Vagina (tissue), 2 donors: ENCODE measurements at regions not wholly inside any gene's neighbourhood (a gene's known extent, or its start where the extent isn't known, plus 50 kb on each side); places are given as distances from the start of the nearest gene placed in this dataset.

Experiments
- DNase-seq, 2 donors: peaks; one replicate each; pipeline ENCODE4 v3.0.0-alpha.2; 2017; ENCODE audit errors: extremely low spot score in 2 of 2
- H3K27ac ChIP-seq: fragments of 200-600 bp; sonication (generic); one replicate; pipeline ENCODE4 v1.5.1; 2019
- H3K27me3 ChIP-seq: fragments of 200-600 bp; sonication (generic); one replicate; pipeline ENCODE4 v1.5.1; 2019
- H3K36me3 ChIP-seq, 2 donors: fragments of 200-600 bp; sonication (generic); one replicate each; pipeline ENCODE4 v1.5.1; 2017 to 2019
- H3K4me1 ChIP-seq: fragments of 200-600 bp; sonication (generic); one replicate; pipeline ENCODE4 v1.5.1; 2019
- H3K4me3 ChIP-seq, 2 donors: fragments of 200-600 bp; sonication (generic); 1 replicate in 1 of 2; 2 replicates in 1 of 2; pipeline ENCODE4 v1.5.1; 2016 to 2019
- H3K9me3 ChIP-seq: fragments of 200-600 bp; sonication (generic); one replicate; pipeline ENCODE4 v1.5.1; 2019
- CTCF ChIP-seq, 3 experiments: fragments of 450-650 bp in 2 of 3; fragments of 200-600 bp in 1 of 3; sonication (generic) in 1 of 3; IDR thresholded peaks; one replicate each; pipeline ENCODE4 v1.5.1; 2017 to 2019; ENCODE audit warnings: antibody characterized with exemption in 3 of 3, mild to moderate bottlenecking in 2 of 3, moderate library complexity in 2 of 3
- POLR2A ChIP-seq, 2 donors: fragments of 450-650 bp; IDR thresholded peaks; one replicate each; pipeline ENCODE4 v1.6.1; 2017; ENCODE audit warnings: antibody characterized with exemption in 2 of 2, mild to moderate bottlenecking in 2 of 2, moderate library complexity in 2 of 2
- POLR2AphosphoS5 ChIP-seq, 2 donors: sonication (generic); formaldehyde crosslinking; IDR thresholded peaks; one replicate each; pipeline ENCODE4 v1.9.0; 2017; ENCODE audit warnings: antibody characterized with exemption in 2 of 2, mild to moderate bottlenecking in 2 of 2, low read depth in 1 of 2; ENCODE audit not compliant: insufficient read depth in 1 of 2
- intact Hi-C: fragments of 100-400 bp; cut with DNase I; formaldehyde crosslinking; loops from one replicate; pipeline ENCODE4 v1.15.1; 2023

- Histone ChIP-seq H3K27ac (no peak overlapping the region), H3K36me3 (no peaks in the 10 kb centered on the region), H3K4me1 (no peaks in the 10 kb centered on the region), H3K9me3 (no peaks in the 10 kb centered on the region), H3K27me3 (no peaks in the 10 kb centered on the region), H3K4me3 (no peak overlapping the region)
- DNase-seq, result no peak
- TF ChIP-seq POLR2A (IDR thresholded peaks at IDR 0.05) (no peak), POLR2AphosphoS5 (IDR thresholded peaks at IDR 0.05; ENCODE audit: insufficient read depth in 1 of 2, low read depth in 1 of 2) (no peak), CTCF (IDR thresholded peaks at IDR 0.05) (no peak)
- intact Hi-C loops, result no loop called here
Observed at GRCh38 chr18:68376926-68377325, 338.0 kb downstream of the TMX3 start.

- H3K27me3 ChIP-seq, result no peaks in the 10 kb centered on the region
- no peaks in the 10 kb centered on the region for H3K9me3 ChIP-seq
- no peaks in the 10 kb centered on the region for H3K36me3 ChIP-seq
- no peak for DNase-seq
- TF ChIP-seq POLR2AphosphoS5 (IDR thresholded peaks at IDR 0.05; ENCODE audit: insufficient read depth in 1 of 2, low read depth in 1 of 2) (no peak), CTCF (IDR thresholded peaks at IDR 0.05) (no peak), POLR2A (IDR thresholded peaks at IDR 0.05) (no peak)
- H3K27ac ChIP-seq, result no peak overlapping the region
- H3K4me1 ChIP-seq, result no peaks in the 10 kb centered on the region
- intact Hi-C loops, result no loop called here
- no peak overlapping the region for H3K4me3 ChIP-seq
Observed at GRCh38 chr18:68362907-68363306, 352.0 kb downstream of the TMX3 start.

GRCh38 chr18:68355637-68356036, 359.3 kb downstream of the TMX3 start:
- no peak overlapping the region for H3K27ac ChIP-seq
- no peaks in the 10 kb centered on the region for H3K4me1 ChIP-seq

GRCh38 chr18:68354176-68354575, 360.7 kb downstream of the TMX3 start:
- no peak for DNase-seq

More at GRCh38 chr18:68355637-68356036, 359.3 kb downstream of the TMX3 start:
- Histone ChIP-seq H3K9me3 (no peaks in the 10 kb centered on the region), H3K4me3 (no peak overlapping the region), H3K27me3 (no peaks in the 10 kb centered on the region), H3K36me3 (no peaks in the 10 kb centered on the region)
- no peak for DNase-seq
- TF ChIP-seq POLR2AphosphoS5 (IDR thresholded peaks at IDR 0.05; ENCODE audit: insufficient read depth in 1 of 2, low read depth in 1 of 2) (no peak), POLR2A (IDR thresholded peaks at IDR 0.05) (no peak), CTCF (IDR thresholded peaks at IDR 0.05) (no peak)
- intact Hi-C loops, result no loop called here

More at GRCh38 chr18:68354176-68354575, 360.7 kb downstream of the TMX3 start:
- H3K4me1 ChIP-seq, result no peaks in the 10 kb centered on the region
- H3K9me3 ChIP-seq, result no peaks in the 10 kb centered on the region
- intact Hi-C loops, result no loop called here
- TF ChIP-seq POLR2A (IDR thresholded peaks at IDR 0.05) (no peak), POLR2AphosphoS5 (IDR thresholded peaks at IDR 0.05; ENCODE audit: insufficient read depth in 1 of 2, low read depth in 1 of 2) (no peak), CTCF (IDR thresholded peaks at IDR 0.05) (no peak)
- H3K4me3 ChIP-seq, result no peak overlapping the region
- H3K36me3 ChIP-seq, result no peaks in the 10 kb centered on the region
- H3K27ac ChIP-seq, result no peak overlapping the region
- H3K27me3 ChIP-seq, result no peaks in the 10 kb centered on the region
